HG02884 (cell line): ENCODE measurements at regions not wholly inside any gene's neighbourhood (a gene's known extent, or its start where the extent isn't known, plus 50 kb on each side); places are given as distances from the start of the nearest gene placed in this dataset.
"Not testable (repeated sequence)": the region's sequence is repeated elsewhere in the genome, so short reads cannot be mapped to it uniquely, and the experiment has no call there.

ENCODE experiments used
- ATAC-seq: cut with Tn5 transposase; IDR thresholded peaks from one replicate; pipeline ENCODE4 v1.9.1; 2021; ENCODE audit warnings: mild to moderate bottlenecking, moderate library complexity; ENCODE audit not compliant: unreplicated experiment

GRCh38 chr3:110293660-110294059 is 778.0 kb upstream of the NECTIN3 start:
- ATAC-seq = no peak

- no peak for ATAC-seq
Measured at GRCh38 chr3:110296885-110297284, 774.7 kb upstream of the NECTIN3 start.

- ATAC-seq = no peak
Measured at GRCh38 chr3:110301781-110302180, 769.8 kb upstream of the NECTIN3 start.

- ATAC-seq = no peak
Measured at GRCh38 chr3:110307065-110307809, 764.4 kb upstream of the NECTIN3 start.

GRCh38 chr3:110311541-110311940 is 760.1 kb upstream of the NECTIN3 start:
- ATAC-seq = no peak

GRCh38 chr3:110314512-110315114 is 757.0 kb upstream of the NECTIN3 start:
- peak; percentile 92 for ATAC-seq

- ATAC-seq = no peak
Measured at GRCh38 chr3:110318108-110318507, 753.5 kb upstream of the NECTIN3 start.

GRCh38 chr3:110323349-110323748 is 748.3 kb upstream of the NECTIN3 start:
- no peak for ATAC-seq

- no peak for ATAC-seq
Measured at GRCh38 chr3:110324171-110324705, 747.4 kb upstream of the NECTIN3 start.

GRCh38 chr3:110327870-110328269 is 743.7 kb upstream of the NECTIN3 start:
- ATAC-seq = no peak

GRCh38 chr3:110331562-110331961 is 740.1 kb upstream of the NECTIN3 start:
- not testable (repeated sequence) for ATAC-seq

GRCh38 chr3:110332629-110333028 is 739.0 kb upstream of the NECTIN3 start:
- no peak for ATAC-seq

- no peak for ATAC-seq
Measured at GRCh38 chr3:110341047-110341446, 730.6 kb upstream of the NECTIN3 start.

- no peak for ATAC-seq
Measured at GRCh38 chr3:110343376-110343775, 728.2 kb upstream of the NECTIN3 start.

- ATAC-seq = peak; percentile 52
Measured at GRCh38 chr3:110343945-110344344, 727.7 kb upstream of the NECTIN3 start.

GRCh38 chr3:110344487-110344886 is 727.1 kb upstream of the NECTIN3 start:
- ATAC-seq = no peak

GRCh38 chr3:110344897-110345767 is 726.5 kb upstream of the NECTIN3 start:
- no peak for ATAC-seq

- no peak for ATAC-seq
Measured at GRCh38 chr3:110349295-110349694, 722.3 kb upstream of the NECTIN3 start.

- no peak for ATAC-seq
Measured at GRCh38 chr3:110352841-110353604, 718.6 kb upstream of the NECTIN3 start.

- no peak for ATAC-seq
Measured at GRCh38 chr3:110362751-110363150, 708.9 kb upstream of the NECTIN3 start.

- ATAC-seq = not testable (repeated sequence)
Measured at GRCh38 chr3:110367289-110367688, 704.3 kb upstream of the NECTIN3 start.
